ENCODE measurements at regions not wholly inside any gene's neighbourhood (a gene's known extent, or its start where the extent isn't known, plus 50 kb on each side); places are given as distances from the start of the nearest gene placed in this dataset.

DNA sequence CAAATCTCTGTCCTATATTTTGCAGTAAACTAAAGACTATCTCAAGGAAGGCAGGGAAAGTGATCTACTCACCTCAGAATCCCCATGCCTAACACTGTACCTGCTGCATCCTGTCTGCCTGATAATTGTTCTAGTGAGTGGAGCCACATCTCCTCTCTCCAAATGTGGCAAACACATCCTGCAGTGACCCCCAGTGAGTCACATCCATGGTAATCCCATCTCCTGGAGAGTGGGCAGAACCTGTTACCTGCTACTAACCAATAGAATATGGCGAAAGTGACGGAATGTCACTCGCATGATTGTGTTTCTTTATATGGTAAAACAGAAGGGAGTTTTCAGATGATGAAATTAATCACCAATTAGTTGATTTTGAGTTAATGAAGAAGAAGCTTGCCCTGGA is 353.8 kb upstream of the DLGAP1 start:
- TF ChIP-seq POLR2AphosphoS5 (IDR thresholded peaks at IDR 0.05), result no peak
- TF ChIP-seq, protein P1, sequence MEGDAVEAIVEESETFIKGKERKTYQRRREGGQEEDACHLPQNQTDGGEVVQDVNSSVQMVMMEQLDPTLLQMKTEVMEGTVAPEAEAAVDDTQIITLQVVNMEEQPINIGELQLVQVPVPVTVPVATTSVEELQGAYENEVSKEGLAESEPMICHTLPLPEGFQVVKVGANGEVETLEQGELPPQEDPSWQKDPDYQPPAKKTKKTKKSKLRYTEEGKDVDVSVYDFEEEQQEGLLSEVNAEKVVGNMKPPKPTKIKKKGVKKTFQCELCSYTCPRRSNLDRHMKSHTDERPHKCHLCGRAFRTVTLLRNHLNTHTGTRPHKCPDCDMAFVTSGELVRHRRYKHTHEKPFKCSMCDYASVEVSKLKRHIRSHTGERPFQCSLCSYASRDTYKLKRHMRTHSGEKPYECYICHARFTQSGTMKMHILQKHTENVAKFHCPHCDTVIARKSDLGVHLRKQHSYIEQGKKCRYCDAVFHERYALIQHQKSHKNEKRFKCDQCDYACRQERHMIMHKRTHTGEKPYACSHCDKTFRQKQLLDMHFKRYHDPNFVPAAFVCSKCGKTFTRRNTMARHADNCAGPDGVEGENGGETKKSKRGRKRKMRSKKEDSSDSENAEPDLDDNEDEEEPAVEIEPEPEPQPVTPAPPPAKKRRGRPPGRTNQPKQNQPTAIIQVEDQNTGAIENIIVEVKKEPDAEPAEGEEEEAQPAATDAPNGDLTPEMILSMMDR (IDR thresholded peaks at IDR 0.05), result no peak
- TF ChIP-seq POLR2A (IDR thresholded peaks at IDR 0.05), result no peak
- no peak for TF ChIP-seq EP300 (IDR thresholded peaks at IDR 0.05)
